DMS79 treated with DMSO at 0.1 percent for 48 hours (cell line): ENCODE measurements at regions not wholly inside any gene's neighbourhood (a gene's known extent, or its start where the extent isn't known, plus 50 kb on each side); places are given as distances from the start of the nearest gene placed in this dataset.

Source experiments
- DNase-seq: peaks from one replicate; lab custom pipeline; 2025; lab: John Stamatoyannopoulos, UW

- no peak for DNase-seq
Measured at GRCh38 chr11:109554951-109555350, 133.0 kb downstream of the C11orf87 start.

DNA sequence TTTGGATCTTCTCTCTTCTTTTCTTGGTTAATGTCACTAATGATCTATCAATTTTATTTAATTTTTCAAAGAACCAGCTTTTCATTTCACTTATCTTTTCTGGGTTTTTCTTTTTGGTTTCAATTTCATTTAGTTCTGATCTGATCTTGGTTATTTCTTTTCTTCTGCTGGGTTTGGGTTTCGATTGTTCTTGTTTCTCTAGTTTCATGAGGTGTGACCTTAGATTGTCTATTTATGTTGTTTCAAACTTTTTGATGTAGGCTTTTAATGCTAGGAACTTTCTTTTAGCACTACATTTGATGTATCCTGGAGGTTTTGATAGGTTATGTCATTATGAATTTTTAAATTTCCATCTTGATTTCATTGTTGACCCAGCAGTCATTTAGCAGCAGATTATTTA is 142.3 kb downstream of the C11orf87 start:
- no peak for DNase-seq

DNA sequence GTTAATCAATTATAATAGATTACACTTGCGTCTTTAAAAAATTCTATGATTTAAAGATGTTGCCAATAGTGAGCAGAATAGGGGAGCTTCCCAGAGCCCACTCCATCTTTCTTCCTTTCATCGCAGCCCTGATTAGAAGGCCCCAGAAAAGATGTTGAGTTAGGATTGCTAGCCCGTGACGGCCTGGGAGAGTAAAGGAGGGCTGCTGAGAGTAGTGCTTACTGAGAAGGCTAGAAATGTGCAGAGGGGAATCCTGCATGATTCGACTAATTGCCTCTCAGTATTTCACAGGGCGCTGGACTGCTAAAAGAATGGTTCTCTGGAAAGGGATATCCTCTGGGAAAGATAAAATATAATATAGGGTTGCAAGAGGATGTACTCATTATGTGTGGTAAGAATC is 160.5 kb downstream of the C11orf87 start:
- no peak for DNase-seq

DNA sequence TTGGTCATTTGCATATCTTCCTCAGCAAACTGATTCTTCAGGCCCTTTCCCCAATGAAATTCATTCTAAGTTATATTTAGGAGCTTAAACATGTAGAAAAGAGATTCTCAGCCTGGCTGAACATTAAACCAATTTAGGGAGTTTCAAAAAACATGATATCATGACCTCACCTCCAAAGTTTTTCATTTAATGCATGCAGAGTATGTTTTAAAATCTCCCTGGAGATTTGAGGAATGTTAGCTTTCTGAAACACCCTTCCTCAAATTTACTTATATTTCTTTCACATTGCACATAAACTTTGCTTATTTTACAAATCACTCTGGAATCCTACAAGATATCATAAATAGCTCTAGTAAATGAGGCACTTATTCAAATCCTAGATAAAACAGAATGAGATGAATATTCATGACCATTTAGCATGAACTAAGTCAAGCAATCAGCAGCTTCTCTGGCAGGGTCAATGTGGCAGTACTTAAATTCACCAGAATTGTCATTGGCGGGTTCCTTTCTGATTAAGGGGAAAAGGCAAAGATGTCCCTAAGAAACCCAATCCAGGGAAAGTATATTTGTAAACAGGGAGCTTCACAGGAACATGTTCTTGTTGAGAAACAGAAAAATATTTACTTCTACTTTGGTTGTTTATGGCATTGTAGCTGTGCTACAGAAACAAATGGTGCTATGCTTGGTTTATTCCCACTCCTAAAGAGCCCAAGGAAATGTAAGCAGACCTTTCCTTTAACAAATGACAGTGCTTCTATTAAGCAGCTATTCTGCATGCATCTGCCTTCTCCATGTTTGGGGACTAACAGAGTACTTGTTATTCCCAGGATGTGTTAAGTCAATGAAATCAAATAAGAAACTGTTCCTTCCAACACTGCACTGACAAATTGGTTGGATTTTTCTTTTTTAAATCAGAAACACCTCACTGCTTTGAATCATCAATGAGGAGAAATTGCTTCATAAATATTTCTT is 162.3 kb downstream of the C11orf87 start:
- no peak for DNase-seq

DNA sequence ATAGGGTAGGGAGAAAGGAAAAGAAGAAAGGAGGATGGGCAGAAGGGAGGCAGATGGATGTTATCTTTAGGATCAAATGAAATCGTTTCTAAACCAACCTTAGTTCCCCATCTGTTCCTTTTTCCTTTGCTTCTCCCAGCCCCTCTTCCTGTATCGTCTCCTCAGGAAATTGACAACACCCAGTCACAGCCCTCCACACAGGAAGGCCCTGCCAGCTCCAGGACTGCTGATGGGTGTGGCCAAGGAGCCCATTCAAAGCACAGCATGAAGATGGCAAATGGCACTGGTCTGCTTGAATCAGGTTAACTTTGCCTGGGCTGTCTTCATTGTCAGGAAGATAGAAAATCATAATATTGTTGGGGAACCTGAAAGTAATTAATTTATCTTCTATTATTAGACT is 164.8 kb downstream of the C11orf87 start:
- DNase-seq, result no peak

DNA sequence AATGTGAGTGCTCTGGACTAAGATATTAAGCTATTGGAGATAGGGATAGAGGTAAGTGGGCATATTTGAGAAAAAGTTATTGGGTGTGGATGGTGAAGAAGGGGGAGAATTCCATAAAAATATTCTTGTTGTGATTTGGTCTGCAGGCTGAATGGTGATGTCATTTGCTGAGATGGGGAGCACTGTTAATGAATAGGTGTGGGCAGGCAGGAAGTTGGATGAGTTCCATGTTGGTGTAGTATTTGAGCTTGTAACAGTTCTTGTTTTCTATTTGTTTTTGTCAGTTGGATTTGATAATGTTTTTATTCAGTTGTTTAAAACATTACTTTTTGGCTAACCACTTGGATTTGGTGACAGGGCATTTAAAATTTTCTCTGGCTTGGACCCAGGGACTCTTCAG is 168.8 kb downstream of the C11orf87 start:
- DNase-seq, result no peak

GRCh38 chr11:109597336-109597735 is 175.3 kb downstream of the C11orf87 start:
- no peak for DNase-seq

GRCh38 chr11:109604481-109605400 is 182.8 kb downstream of the C11orf87 start:
- peak; percentile 88 for DNase-seq

DNA sequence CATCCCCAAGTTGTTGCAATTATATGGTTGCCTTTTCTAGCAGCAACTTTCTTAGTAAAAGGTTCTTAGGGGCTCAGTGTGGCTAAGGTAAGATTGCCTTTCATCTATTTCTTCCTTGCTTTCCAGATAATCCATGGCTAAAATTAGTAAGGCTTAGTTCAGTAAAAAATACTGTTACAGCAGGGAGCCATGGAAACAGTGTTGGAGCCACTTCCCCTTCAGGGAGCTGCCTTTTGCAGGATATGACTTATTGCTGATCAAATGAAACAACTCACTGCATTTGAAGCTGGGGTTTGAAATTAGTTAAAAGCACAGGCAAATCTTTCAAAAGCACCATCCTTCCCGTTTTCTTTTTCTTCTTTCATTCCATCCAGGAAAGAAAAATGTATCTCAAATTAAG is 184.3 kb downstream of the C11orf87 start:
- DNase-seq, result no peak

- no peak for DNase-seq
Measured at GRCh38 chr11:109609454-109610185, 187.6 kb downstream of the C11orf87 start.

- DNase-seq, result no peak
Measured at GRCh38 chr11:109612496-109612895, 190.5 kb downstream of the C11orf87 start.

- no peak for DNase-seq
Measured at GRCh38 chr11:109619498-109619897, 197.5 kb downstream of the C11orf87 start.

GRCh38 chr11:109629734-109630133 is 207.7 kb downstream of the C11orf87 start:
- DNase-seq, result no peak

- DNase-seq, result no peak
Measured at GRCh38 chr11:109641549-109641948, 219.6 kb downstream of the C11orf87 start.

GRCh38 chr11:109644152-109644551 is 222.2 kb downstream of the C11orf87 start:
- DNase-seq, result peak; percentile 92

- no peak for DNase-seq
Measured at GRCh38 chr11:109648804-109649203, 226.8 kb downstream of the C11orf87 start.

DNA sequence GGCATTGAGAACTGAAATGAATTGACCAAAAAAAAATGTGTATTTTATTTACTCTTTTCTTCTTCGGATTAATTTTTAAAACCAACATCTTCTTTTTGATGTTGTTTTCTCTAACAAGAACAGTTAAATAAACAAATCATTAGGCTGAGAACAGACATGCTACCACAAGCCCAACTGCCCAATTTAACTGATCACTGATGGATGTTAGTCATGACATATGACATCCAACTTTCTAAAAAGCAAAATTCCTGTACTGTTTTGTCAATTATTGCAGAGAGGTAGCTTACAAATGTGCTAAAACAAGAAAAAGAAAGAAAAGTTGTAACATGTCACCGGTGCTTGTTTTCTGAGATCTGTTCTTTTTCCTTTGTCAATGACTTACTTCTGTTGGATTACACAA is 232.1 kb downstream of the C11orf87 start:
- no peak for DNase-seq

DNA sequence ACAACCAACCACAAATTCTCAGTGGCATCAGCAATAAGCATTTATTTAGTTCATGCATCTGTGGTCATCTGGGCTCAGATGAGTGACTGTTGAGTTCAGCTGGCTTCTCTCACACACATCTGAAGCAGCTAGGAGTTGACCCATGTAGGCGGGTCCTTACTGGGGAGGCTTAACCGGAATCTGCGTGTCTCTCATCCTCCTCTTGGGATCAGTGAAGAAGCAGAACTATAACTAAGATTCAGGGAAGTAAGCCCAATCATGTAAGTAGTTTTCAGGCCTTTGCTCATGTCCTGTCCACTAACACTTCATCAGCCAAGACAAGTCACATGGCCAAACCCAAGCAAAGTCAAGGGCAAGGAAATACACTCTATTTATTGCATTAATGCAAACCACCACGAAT is 236.2 kb downstream of the C11orf87 start:
- no peak for DNase-seq

- DNase-seq, result no peak
Measured at GRCh38 chr11:109667719-109668118, 245.7 kb downstream of the C11orf87 start.

DNA sequence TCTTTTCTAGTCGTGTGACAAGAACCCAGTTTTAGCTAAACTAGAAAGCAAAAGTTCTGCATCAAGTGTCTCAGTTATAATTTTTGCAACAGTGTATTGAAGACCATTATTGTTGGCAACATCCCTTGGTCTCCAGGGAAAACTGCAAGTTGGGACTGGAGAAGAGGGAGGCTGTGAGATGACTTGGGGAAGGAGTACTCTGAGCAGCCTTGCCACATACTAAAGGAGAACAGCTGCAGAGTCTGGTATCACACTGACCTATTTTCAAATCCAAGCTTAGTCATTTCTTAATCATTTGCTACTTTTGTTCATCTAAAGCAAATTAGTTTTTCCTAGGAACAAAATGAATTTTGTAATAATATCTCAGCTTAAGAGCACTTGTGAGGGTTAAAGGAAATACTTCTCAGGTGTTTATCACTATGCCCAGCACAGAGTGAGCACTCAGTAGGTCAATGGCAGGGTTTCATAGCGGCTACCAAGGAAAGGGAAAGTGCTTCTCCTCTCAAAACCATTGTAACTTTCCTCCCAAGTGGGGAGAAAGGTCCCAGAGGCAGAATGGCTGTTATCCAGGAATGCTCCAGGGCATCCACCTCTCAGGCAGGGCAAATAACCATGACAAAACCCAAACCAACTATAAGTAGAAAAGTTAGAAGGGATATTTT is 247.1 kb downstream of the C11orf87 start:
- peak; percentile 38 for DNase-seq

- DNase-seq, result no peak
Measured at GRCh38 chr11:109677231-109677630, 255.2 kb downstream of the C11orf87 start.
